Amygdala (tissue), 56 donors: ENCODE measurements at regions not wholly inside any gene's neighbourhood (a gene's known extent, or its start where the extent isn't known, plus 50 kb on each side); places are given as distances from the start of the nearest gene placed in this dataset.
"Not testable (repeated sequence)": the region's sequence is repeated elsewhere in the genome, so short reads cannot be mapped to it uniquely, and the experiment has no call there.

Experiments used
- DNase-seq, 56 donors: peaks; one replicate each; lab custom pipeline; 2025; lab: John Stamatoyannopoulos, UW

- DNase-seq, result not testable (repeated sequence)
These were observed 344.0 kb downstream of the ABCC12 start for GRCh38 chr16:47811758-47812157.

- peak in 1 of 56 donors; percentile 1 for DNase-seq
These were observed 345.2 kb downstream of the PHKB start for GRCh38 chr16:47806309-47806847.

GRCh38 chr16:47787696-47788095 is 326.6 kb downstream of the PHKB start:
- DNase-seq, result no peak

GRCh38 chr16:47781673-47782072 is 320.5 kb downstream of the PHKB start:
- DNase-seq, result no peak

- no peak for DNase-seq
These were observed 319.2 kb downstream of the PHKB start for GRCh38 chr16:47780213-47780875.

GRCh38 chr16:47779201-47780016 is 318.3 kb downstream of the PHKB start:
- DNase-seq, result peak in 31 of 56 donors; percentile 4 to 57 (median 22)

- DNase-seq, result no peak
These were observed 317.1 kb downstream of the PHKB start for GRCh38 chr16:47778106-47778801.

- DNase-seq, result no peak
These were observed 316.1 kb downstream of the PHKB start for GRCh38 chr16:47777220-47777619.

- no peak for DNase-seq
These were observed 313.5 kb downstream of the PHKB start for GRCh38 chr16:47774661-47775060.

GRCh38 chr16:47753659-47754058 is 292.5 kb downstream of the PHKB start:
- peak in 1 of 56 donors; percentile 7 for DNase-seq
